AG09319 (cell line): ENCODE measurements at regions not wholly inside any gene's neighbourhood (a gene's known extent, or its start where the extent isn't known, plus 50 kb on each side); places are given as distances from the start of the nearest gene placed in this dataset.

ENCODE experiments used
- DNase-seq: peaks from one replicate; pipeline ENCODE4 v3.0.0-alpha.2; 2010; ENCODE audit warnings: low read depth; ENCODE audit errors: extremely low read depth
- CTCF ChIP-seq: IDR thresholded peaks from 2 replicates; pipeline ENCODE4 v1.5.1; 2011; ENCODE audit warnings: low read depth, mild to moderate bottlenecking, inconsistent platforms, low read length, moderate library complexity

- TF ChIP-seq CTCF = no peak
- DNase-seq = no peak
Measured at GRCh38 chr18:52174220-52174619, 165.8 kb upstream of the DCC start.

- DNase-seq = no peak
- no peak for TF ChIP-seq CTCF
Measured at GRCh38 chr18:52175406-52175805, 164.6 kb upstream of the DCC start.

- no peak for DNase-seq
- TF ChIP-seq CTCF = no peak
Measured at GRCh38 chr18:52183107-52183506, 156.9 kb upstream of the DCC start.

GRCh38 chr18:52190195-52190594 is 149.8 kb upstream of the DCC start:
- no peak for TF ChIP-seq CTCF
- no peak for DNase-seq

GRCh38 chr18:52190631-52191030 is 149.4 kb upstream of the DCC start:
- TF ChIP-seq CTCF = no peak
- DNase-seq = no peak

GRCh38 chr18:52200406-52200805 is 139.6 kb upstream of the DCC start:
- no peak for TF ChIP-seq CTCF
- no peak for DNase-seq

GRCh38 chr18:52200921-52201663 is 138.9 kb upstream of the DCC start:
- TF ChIP-seq CTCF = no peak
- DNase-seq = no peak
